Left renal pelvis (tissue), 4 donors: ENCODE measurements at regions not wholly inside any gene's neighbourhood (a gene's known extent, or its start where the extent isn't known, plus 50 kb on each side); places are given as distances from the start of the nearest gene placed in this dataset.
"Not testable (repeated sequence)": the region's sequence is repeated elsewhere in the genome, so short reads cannot be mapped to it uniquely, and the experiment has no call there.

Experiments
- DNase-seq, 4 donors: peaks; one replicate each; pipeline ENCODE4 v3.0.0-alpha.2; 2013; ENCODE audit warnings: low read depth in 4 of 4, low spot score in 3 of 4

DNA sequence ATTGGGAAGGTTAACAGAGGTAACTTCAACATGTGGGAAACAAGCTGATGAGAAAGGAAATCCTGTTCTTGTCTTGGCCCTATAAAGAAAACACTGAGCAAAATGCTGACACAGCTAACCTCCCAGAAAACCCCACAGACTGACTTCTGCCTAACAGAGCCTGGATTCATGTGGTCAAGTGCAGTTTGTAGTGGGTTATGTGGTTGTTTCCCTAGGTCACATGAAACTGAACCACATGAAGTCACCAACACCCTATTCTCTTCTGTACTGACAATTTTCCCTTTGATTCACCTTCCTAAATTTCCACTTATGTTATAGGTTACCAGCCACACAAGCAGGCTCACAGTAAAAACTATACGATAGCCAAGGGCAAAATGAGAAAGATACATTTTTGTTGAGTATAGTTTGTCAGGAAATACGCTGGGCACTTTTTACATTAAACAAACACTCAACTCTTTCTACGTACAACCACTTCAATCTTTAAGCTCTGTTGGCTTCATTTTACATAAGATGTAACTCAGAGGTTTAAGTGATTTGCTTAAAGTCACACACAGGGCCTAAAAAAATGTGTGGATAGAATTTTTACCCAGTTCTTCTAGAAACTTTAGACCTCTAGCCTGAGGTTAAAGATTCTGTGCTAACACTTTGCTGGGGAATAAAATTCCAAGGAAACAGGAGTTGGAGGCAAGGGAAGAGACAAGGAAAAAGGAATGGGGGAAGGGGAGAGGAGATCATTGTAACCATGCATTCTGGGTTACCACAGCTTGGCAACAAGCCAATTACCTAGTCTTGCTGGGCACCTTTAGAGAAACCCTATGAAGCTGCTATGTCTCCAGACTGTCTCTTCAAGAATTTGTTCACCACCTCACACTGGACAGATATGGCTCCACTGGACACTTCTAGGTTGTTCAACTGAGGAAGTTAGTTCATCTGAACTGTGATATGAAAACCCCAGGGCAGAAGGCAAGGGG is 601.6 kb upstream of the USP24 start:
- DNase-seq, result no peak

DNA sequence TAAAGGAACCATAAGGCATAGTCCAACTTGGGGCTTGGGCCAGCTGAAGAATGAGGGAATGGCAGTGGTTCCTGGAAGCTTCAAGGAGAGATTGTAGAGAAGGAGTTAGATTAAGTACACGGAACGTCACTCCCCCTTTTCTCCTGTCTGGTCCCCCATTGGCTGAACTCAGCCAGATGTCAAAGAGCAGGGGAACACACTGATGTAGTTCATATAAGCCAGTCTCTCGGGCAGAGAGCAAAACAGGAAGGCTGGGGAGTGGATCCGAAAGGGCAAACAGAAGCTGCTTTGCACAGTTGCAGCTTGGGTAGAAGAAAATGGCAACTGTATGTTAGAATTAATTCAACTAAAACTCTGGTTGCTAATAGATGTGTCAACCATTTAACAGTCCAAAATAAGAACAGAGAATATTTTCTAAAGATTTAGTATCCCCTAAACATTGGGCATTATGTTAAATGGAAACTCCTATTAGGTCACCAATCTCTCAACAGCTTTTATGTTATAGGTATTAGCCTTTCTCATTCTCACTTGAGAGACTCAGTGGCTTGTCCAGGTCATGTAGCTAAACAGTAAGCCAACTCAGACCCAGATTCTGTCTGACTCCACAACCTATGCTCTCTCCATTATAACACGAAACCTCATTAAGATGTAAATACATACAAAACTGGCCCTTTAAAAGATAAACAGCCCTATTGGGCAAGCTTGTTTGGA is 600.7 kb upstream of the USP24 start:
- no peak for DNase-seq

DNA sequence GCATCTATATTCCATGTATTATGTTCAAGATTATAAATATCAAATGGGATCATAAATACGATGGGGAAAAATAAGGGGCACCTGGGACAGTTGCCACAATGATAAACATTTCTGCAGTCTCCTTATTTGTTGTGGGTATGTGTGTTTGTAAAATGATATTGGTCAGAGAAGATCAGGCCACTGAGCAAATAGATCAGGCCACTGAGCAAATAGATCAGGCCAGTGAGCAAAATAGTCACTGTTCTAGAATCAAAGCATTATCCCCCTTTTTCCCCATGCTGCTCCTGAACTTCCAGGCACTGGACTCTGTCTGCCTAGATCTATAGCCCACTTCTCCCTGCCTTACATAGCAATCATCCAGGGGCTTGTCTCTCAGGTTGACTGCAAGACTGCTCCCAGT is 599.8 kb upstream of the USP24 start:
- no peak for DNase-seq

DNA sequence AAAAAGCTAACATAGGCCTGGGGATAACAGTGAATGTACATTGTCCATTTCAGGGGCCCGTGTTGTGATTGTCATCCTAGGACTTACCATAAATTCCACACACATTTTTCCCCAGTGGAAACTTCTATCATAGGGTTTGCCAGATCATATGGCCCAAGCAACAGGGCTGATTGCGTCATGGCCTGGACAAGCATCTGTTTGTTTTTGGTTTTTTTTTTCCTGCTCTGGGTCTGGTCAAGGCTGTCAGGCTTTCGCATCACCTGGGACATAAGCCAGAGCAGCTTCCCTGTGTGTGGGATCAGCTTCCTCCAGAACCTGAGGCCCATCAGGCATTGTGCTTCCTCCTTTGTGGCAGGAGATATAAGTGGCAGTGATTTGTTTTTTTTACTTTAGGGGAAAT is 598.5 kb upstream of the USP24 start:
- DNase-seq, result no peak

DNA sequence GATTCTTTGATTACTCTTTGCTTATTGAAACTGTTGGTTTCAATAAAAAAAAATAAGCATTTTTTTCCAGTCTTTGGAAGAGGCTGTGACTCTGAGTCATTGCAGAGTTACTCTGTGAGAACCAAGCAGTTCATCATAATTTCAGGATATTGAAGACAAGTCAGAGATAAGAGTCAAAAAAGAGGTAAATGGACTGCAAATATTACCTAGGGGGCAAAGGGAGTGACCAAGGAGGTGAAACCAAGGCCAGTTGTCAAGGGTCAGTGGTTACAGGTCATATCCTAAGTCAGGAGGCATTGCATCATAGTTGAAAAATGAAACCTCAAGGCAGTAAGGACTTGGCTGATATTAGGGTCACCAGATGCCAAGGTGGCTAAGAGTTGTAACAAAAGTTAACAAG is 597.1 kb upstream of the USP24 start:
- DNase-seq, result no peak

DNA sequence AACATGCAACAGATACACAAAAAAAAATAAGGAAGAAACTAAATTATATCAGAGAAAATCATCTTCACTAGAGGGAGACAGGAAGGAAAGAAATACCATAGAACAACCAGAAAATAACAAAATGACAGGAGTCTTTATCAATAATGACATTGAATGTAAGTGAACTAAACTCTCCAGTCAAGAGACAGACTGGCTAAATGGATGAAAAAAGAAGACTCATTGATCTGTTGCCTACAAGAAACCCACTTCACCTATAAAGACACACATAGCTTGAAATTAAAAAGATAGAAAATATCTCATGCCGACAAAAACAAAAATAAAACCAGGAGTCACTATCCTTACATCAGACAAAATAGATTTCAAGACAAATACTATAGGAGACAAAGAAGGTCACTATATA is 593.1 kb upstream of the USP24 start:
- no peak for DNase-seq

DNA sequence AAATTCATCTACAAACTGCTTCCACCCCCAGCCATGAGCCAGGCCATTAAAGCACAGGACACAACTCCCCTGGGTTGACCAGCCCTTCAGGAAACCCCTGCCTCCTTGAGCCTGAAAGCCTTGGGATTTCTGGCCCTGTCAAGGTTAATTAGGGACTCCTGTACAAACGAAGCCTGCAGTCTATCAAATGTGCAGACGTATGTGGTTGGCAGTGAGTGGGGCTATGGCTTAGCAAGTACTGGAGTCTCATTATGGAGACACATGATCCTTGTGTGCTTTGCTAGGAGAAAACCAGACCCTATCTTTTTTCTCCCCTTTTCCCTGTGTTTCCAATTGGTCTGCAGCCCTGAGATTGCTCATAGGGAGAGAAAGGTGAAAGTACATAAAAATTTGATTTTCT is 588.3 kb upstream of the USP24 start:
- no peak for DNase-seq

DNA sequence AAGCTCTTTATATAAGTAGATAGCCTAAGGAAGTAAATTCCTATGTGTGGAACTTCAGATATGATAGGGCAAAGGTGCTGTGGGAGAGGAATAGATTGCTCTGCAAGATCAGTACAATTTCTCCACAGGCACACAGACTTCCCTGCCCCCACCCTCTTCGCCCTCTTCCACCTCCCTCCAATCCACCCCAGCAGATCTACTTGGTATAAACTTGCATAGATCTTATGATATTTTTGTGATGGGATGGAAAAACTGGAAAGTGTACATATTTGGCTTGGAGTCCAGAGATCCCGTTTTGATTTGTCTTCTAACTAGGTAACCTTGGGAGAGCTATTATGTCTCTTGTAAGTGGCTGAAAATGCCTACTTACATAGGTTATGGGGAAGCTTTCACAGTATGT is 586.3 kb upstream of the USP24 start:
- DNase-seq, result no peak

DNA sequence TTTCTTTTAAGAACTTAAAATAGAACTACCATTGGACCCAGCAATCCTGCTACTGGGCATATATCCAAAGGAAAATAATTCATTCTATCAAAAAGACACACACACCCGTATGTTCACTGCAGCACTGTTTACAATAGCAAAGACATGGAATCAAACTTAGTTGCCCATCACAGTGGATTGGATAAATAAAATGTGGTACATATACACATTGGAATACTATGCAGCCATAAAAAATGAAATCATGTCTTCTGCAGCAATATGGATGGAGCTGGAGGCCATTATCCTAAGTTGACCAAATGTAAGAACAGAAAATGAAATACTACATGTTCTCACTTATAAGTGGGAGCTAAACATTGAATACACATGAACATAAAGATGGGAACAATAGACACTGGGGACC is 585.3 kb upstream of the USP24 start:
- no peak for DNase-seq

DNA sequence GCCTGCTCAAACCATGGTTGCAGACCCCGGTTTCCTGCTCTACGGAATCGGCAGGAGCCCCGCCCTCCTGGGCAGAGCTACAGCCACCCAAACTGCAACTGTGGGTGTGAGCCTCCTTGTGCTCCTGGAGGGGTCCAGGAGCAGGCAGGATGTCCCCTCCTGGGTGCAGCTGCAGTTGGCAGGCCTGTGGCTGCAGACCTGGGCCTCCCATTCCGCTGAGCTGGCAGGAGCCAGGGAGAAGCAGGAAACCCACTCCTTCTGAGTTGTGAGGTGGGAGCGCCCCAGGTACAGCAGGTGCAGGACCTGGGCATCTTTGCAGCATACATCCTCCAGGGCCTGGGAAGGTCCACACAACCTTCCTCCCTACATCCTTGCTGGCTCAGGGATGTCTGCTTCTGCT is 578.7 kb upstream of the USP24 start:
- DNase-seq, result no peak

DNA sequence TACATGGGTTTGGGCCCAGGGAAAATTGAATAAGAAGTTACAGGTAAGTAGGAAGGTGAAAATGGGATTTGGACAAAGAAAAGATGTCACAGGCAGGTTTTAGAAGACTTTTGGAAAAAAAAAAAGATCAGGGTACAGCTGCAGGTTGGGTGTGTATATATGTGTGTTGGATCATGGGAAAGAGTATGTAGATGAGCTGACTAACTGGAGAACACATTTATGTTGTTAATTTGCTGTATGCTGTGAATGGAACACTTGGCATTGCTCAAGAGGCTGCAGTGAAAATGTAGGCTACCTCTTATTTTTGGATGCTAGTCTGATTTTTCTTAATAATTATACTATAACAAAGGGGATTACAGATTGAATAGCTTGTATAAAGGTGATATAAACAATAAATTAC is 577.7 kb upstream of the USP24 start:
- no peak for DNase-seq

DNA sequence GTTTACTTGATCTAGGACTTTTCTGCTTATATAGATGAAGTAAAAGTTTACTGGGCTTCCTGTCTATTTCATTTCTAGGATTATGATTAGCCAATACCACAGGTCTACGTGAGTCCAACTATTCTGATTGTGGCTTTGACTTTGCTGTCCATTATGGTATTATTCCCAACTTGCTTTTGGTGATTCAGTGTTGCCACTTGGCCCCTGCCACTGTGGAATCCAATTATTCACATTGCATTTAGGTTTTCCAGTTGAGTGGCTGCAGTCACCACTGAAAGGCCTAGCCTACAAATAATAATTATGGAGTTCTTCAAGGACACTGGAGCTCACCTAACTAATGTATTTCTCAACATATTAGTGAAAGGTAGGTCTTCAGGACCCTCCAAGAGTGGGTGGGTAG is 574.3 kb upstream of the USP24 start:
- DNase-seq, result no peak

DNA sequence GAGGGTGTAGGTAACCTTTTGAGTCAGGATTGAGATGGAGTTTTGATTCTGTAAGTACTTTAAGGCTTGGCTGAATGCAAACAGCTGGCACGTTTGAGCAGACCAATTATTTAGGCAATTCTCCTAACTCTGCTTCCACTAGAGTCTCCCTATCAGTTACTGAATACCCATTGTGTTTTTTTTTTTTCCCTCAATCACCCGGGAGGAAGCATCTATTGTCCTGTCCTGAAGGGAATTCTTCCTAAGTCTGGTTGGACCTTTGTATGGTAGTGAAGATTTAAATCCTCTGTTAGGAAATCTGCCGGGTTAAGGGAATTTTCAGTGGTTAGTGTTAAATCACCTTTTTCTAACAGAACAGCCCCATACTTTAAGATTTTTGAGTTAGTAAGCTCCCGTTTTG is 571.2 kb upstream of the USP24 start:
- no peak for DNase-seq

DNA sequence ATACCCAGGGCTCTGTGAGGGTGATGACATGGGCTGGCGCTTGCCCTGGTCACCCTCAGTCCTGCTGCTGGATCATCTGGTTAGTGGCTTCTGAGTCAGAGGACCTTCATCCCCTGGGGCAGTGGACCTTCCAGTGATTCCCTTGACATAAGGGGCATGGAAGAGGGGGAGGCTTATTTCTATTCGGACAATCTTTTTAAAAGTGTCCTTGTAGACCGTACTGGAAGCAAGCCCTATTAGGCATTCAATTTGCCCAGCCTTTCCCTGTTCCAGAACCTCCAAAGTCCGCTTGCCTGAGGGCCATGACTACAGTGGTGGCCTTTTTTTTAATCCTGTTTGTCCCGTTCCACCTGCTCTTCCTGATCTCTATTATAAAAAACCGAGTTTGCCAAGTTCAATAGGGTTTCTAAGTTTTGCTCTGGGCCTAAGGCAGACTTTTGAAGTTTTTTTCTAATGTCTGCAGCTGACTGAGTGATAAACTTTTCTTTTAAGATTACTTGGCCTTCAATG is 569.8 kb upstream of the USP24 start:
- not testable (repeated sequence) for DNase-seq

DNA sequence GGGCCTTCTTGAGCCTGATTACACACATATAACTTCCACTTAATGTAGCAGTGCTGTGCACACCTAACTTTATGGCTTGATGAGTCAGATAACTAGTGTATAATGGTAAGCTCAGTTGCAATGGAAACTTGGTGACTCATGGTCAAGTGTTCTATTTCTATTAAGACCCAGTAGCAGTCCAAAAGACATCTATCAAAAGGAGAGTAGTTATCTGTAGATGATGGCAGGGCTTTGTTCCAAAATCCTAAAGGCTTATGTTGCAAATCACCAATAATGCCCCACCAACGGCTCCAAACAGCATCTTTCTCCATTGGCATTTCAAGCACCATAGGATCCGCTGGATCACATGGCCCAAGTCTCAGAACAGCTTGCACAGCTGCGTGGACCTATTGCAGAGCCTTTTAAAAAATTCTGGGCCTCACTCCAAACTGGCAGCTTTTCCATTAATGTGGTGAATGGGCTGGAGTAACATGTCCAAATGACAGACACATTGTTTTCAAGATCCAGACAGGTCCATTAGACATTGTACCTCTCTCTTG is 566.8 kb upstream of the USP24 start:
- no peak for DNase-seq

DNA sequence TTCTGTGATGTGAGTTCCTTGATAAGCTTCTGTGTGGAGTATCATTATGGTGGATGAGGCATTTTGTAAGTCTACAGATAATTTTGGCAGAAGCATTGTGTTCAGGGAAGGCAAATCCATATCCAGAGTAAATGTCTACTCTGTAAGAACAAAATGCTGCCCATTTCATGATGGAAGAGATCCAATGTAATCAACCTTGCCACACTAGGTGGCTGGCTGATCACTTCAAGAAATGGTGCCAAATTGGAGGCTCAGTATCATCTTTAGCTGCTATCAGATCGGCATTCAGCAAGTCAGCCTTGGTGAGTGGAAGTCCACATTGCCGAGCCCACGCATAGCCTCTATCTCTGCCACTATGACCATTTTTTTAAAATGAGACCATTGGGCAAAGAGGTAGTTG is 565.8 kb upstream of the USP24 start:
- no peak for DNase-seq

DNA sequence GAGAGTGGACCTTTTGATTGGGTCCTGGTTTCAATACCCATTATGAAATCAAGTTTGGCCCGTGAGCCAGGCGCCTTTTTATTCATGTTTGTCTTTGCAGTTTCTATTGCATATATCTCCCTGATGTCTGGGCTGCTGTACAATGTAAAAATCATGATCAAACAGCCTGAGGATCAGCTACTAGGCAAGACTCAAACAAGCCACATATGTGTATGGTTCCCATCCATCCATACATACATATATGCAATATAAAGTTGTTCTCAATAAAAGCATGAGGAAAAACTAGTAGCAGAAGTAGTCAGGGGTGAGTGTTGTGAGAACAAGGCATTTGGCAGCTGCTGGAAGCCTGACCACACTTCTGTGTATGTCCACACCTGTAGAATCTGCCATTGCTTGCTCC is 562.4 kb upstream of the USP24 start:
- DNase-seq, result no peak

DNA sequence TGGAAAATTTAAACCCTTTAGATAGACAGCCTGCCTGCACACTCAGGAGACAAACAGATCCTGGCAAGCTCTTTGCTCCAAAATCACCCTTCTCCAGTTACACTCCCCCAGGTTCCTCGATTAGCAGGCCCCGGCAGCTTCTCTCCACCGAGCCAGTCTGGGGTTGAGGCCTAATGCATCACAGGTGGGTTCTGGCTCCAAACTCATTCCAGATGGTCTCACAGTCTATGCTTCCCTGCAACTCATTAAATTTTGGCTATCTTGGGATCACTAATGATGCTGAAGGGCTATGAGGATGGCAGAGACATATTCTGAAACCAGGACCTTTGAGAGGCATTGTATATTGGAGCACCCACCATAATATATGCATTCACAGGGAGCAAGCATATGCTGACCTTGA is 559.8 kb upstream of the USP24 start:
- no peak for DNase-seq

DNA sequence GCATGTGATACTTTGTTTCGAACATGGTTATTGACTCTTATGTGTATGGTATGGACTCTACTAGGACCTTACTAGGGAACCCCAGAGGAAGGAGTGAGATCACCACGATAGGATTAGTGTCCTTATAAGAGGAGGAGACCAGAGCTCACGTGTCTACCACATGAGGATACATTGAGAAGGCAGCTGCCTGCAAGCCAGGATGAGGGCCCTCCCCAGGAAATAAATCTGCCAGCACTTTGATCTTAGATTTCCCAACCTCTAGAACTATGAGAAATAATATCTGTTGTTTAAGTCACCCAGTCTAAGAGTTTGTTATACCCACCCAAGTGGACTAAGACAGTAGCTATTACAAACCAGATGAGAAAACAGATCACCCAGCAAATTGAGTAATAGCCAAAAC is 559.3 kb upstream of the USP24 start:
- no peak for DNase-seq

DNA sequence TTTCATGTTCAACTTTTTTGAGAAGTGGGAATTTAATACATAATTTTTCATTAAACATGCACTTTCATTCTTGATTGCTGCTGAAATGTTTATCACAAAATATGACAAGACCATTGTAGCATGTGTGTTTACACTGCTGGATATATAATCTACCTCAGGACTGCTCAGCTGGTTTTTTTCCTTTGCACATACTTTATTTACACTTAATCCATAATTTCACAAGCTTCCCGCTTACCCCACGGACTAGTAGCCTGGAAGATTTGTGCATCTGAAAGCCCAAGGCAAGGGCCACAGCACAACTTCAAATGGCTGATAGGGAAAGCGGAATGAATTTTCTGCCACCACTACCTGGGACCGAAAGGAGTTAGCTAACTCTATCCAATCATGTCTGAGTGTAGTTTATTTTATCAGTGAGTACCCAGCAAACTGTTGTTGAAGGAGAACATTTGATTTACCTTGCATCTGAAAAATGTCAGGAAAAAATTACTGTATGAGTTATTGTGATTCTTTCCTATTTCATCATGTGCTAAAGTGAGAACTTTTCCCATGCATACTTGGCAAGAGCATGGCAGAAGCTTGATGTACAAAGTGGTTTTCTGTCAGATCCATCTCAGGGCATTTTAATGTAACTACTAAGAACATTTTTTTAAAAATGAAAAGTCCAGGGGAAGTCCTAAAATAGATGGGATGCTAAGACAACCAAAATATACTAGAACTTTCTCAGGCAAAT is 558.2 kb upstream of the USP24 start:
- no peak for DNase-seq

DNA sequence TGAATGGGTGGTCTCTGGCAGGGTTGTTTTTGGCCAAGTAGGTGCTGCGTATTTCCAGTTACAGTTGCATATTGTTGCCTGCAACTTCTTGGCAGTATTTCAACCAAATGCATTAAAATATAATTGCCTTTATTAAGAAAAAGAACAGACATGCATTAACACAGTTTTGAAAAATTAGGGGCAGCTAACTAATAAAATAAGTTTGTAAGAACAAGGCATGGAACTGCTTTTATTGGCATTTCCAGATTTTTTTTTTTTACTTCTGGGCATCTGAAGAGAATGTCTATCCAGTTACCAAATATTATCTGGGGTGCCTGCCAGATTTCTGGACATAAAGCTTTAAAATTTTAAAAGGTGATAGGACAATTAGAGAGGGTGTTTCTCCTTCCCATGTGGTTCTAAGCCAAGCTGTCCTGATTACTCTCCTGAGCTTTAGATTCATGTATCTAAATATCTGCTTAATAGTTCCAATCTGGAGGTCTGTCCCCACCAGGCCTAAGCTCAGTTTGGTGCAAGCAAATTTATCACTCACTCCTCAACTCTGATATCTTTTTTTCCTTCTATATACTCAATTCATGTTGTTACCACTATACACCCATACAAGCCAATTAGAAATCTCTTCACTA is 553.3 kb upstream of the USP24 start:
- no peak for DNase-seq
